Subcutaneous abdominal adipose tissue (tissue), 5 donors: ENCODE measurements at regions not wholly inside any gene's neighbourhood (a gene's known extent, or its start where the extent isn't known, plus 50 kb on each side); places are given as distances from the start of the nearest gene placed in this dataset.
"Not testable (repeated sequence)": the region's sequence is repeated elsewhere in the genome, so short reads cannot be mapped to it uniquely, and the experiment has no call there.

Experiments
- H3K27ac ChIP-seq: one replicate; pipeline ENCODE4 v1.7.0; 2013; ENCODE audit warnings: low read depth, mild to moderate bottlenecking, inconsistent platforms, low read length, moderate library complexity
- H3K27me3 ChIP-seq, 5 donors: one replicate each; pipeline ENCODE4 v1.7.0; 2013; ENCODE audit warnings: low read length in 5 of 5, inconsistent platforms in 1 of 5; ENCODE audit not compliant: control insufficient read depth in 5 of 5, insufficient read depth in 4 of 5
- H3K36me3 ChIP-seq, 5 donors: one replicate each; pipeline ENCODE4 v1.7.0; 2013; ENCODE audit warnings: low read length in 5 of 5; ENCODE audit not compliant: control insufficient read depth in 5 of 5, insufficient read depth in 5 of 5
- H3K4me1 ChIP-seq, 5 donors: one replicate each; pipeline ENCODE4 v1.7.0; 2013; ENCODE audit warnings: low read length in 5 of 5, mild to moderate bottlenecking in 3 of 5, moderate library complexity in 1 of 5; ENCODE audit not compliant: control insufficient read depth in 5 of 5, insufficient read depth in 5 of 5
- H3K4me3 ChIP-seq, 5 donors: one replicate each; pipeline ENCODE4 v1.7.0; 2013; ENCODE audit warnings: low read length in 5 of 5, low read depth in 1 of 5
- H3K9ac ChIP-seq, 5 donors: one replicate each; pipeline ENCODE4 v1.7.0; 2013; ENCODE audit warnings: low read length in 5 of 5, mild to moderate bottlenecking in 4 of 5, moderate library complexity in 3 of 5
- H3K9me3 ChIP-seq, 5 donors: one replicate each; pipeline ENCODE4 v1.7.0; 2013; ENCODE audit warnings: low read length in 5 of 5; ENCODE audit not compliant: control insufficient read depth in 5 of 5
- donor health status: healthy.
- donor health status: healthy.
- donor health status: healthy.
- donor health status: healthy.
- donor health status: healthy.

- not testable (repeated sequence) for H3K27ac ChIP-seq, H3K9ac ChIP-seq, H3K9me3 ChIP-seq, H3K4me3 ChIP-seq, H3K27me3 ChIP-seq, H3K36me3 ChIP-seq, H3K4me1 ChIP-seq
Observed at GRCh38 chr3:144023543-144023942, 51.9 kb downstream of the DIPK2A start.

GRCh38 chr3:144028798-144029411 lies 57.3 kb downstream of the DIPK2A start:
- Histone ChIP-seq H3K27me3 (no peaks in the 10 kb centered on the region), H3K36me3 (no peaks in the 10 kb centered on the region), H3K27ac (no peak overlapping the region), H3K4me3 (no peak overlapping the region), H3K4me1 (peaks cover 0 to 11% (median 3%) of the 10 kb centered on the region in 5 donors), H3K9ac (no peak overlapping the region), H3K9me3 (no peaks in the 10 kb centered on the region)

- Histone ChIP-seq H3K4me1 (peaks cover 3 to 11% (median 3%) of the 10 kb centered on the region in 5 donors), H3K4me3 (no peak overlapping the region), H3K36me3 (no peaks in the 10 kb centered on the region), H3K27ac (no peak overlapping the region), H3K9ac (no peak overlapping the region), H3K27me3 (no peaks in the 10 kb centered on the region), H3K9me3 (no peaks in the 10 kb centered on the region)
Observed at GRCh38 chr3:144029769-144030168, 58.1 kb downstream of the DIPK2A start.

GRCh38 chr3:144031938-144032337 lies 60.3 kb downstream of the DIPK2A start:
- H3K27me3 ChIP-seq: no peaks in the 10 kb centered on the region
- no peak overlapping the region for H3K9ac ChIP-seq
- H3K36me3 ChIP-seq: no peaks in the 10 kb centered on the region
- no peak overlapping the region for H3K27ac ChIP-seq
- no peaks in the 10 kb centered on the region for H3K9me3 ChIP-seq
- peaks cover 3 to 11% (median 3%) of the 10 kb centered on the region in 5 donors for H3K4me1 ChIP-seq
- H3K4me3 ChIP-seq: no peak overlapping the region

GRCh38 chr3:144032531-144033239 lies 61.1 kb downstream of the DIPK2A start:
- Histone ChIP-seq H3K4me3 (no peak overlapping the region), H3K27ac (no peak overlapping the region), H3K4me1 (peaks cover 3 to 11% (median 3%) of the 10 kb centered on the region in 5 donors), H3K9ac (no peak overlapping the region), H3K9me3 (no peaks in the 10 kb centered on the region), H3K36me3 (no peaks in the 10 kb centered on the region), H3K27me3 (no peaks in the 10 kb centered on the region)

GRCh38 chr3:144033240-144033589 lies 61.6 kb downstream of the DIPK2A start:
- Histone ChIP-seq H3K36me3 (no peaks in the 10 kb centered on the region), H3K4me3 (no peak overlapping the region), H3K27me3 (no peaks in the 10 kb centered on the region), H3K9ac (no peak overlapping the region), H3K9me3 (no peaks in the 10 kb centered on the region), H3K4me1 (peaks cover 3 to 11% (median 3%) of the 10 kb centered on the region in 5 donors), H3K27ac (no peak overlapping the region)

GRCh38 chr3:144033863-144034262 lies 62.2 kb downstream of the DIPK2A start:
- Histone ChIP-seq H3K27ac (no peak overlapping the region), H3K9me3 (no peaks in the 10 kb centered on the region), H3K36me3 (no peaks in the 10 kb centered on the region), H3K27me3 (no peaks in the 10 kb centered on the region), H3K4me3 (no peak overlapping the region), H3K9ac (no peak overlapping the region), H3K4me1 (peaks cover 3 to 11% (median 3%) of the 10 kb centered on the region in 5 donors)

GRCh38 chr3:144034715-144035290 lies 63.2 kb downstream of the DIPK2A start:
- Histone ChIP-seq H3K4me3 (no peak overlapping the region), H3K27me3 (no peaks in the 10 kb centered on the region), H3K9me3 (no peaks in the 10 kb centered on the region), H3K27ac (no peak overlapping the region), H3K4me1 (peaks cover 3 to 11% (median 3%) of the 10 kb centered on the region in 5 donors), H3K9ac (no peak overlapping the region), H3K36me3 (no peaks in the 10 kb centered on the region)

- H3K9me3 ChIP-seq: no peaks in the 10 kb centered on the region
- H3K27me3 ChIP-seq: no peaks in the 10 kb centered on the region
- H3K27ac ChIP-seq: no peak overlapping the region
- no peaks in the 10 kb centered on the region for H3K36me3 ChIP-seq
- H3K9ac ChIP-seq: no peak overlapping the region
- peaks cover 3 to 11% (median 3%) of the 10 kb centered on the region in 5 donors for H3K4me1 ChIP-seq
- H3K4me3 ChIP-seq: no peak overlapping the region
Observed at GRCh38 chr3:144036498-144036897, 64.9 kb downstream of the DIPK2A start.

GRCh38 chr3:144039661-144040060 lies 68.0 kb downstream of the DIPK2A start:
- H3K4me1 ChIP-seq: peaks cover 0 to under 1% (median 0%) of the 10 kb centered on the region in 5 donors
- H3K9me3 ChIP-seq: no peaks in the 10 kb centered on the region
- no peaks in the 10 kb centered on the region for H3K36me3 ChIP-seq
- H3K27ac ChIP-seq: no peak overlapping the region
- H3K27me3 ChIP-seq: no peaks in the 10 kb centered on the region
- H3K9ac ChIP-seq: no peak overlapping the region
- no peak overlapping the region for H3K4me3 ChIP-seq
